Neural cell (in vitro differentiated cells): ENCODE measurements at regions not wholly inside any gene's neighbourhood (a gene's known extent, or its start where the extent isn't known, plus 50 kb on each side); places are given as distances from the start of the nearest gene placed in this dataset.

ENCODE experiments used
- H2AFZ ChIP-seq: fragments of 200-600, 300-800 bp; sonication (generic), shearing (Covaris generic); 2 replicates; pipeline ENCODE4 v1.6.0; 2014; ENCODE audit warnings: low read depth, mild to moderate bottlenecking, antibody characterized with exemption, low read length, moderate library complexity
- H3F3A ChIP-seq: fragments of 200-600 bp; shearing (Covaris generic); 2 replicates; pipeline ENCODE4 v1.6.1; 2016; ENCODE audit warnings: mild to moderate bottlenecking, moderate library complexity, mixed read lengths, antibody characterized with exemption, low read length; ENCODE audit not compliant: insufficient read depth, poor library complexity, severe bottlenecking
- H3K27ac ChIP-seq: fragments of 200-600, 300-800 bp; sonication (generic), shearing (Covaris generic); 2 replicates; pipeline ENCODE4 v1.5.1; 2014; ENCODE audit warnings: mild to moderate bottlenecking, low read length, moderate library complexity
- H3K27me3 ChIP-seq: fragments of 300-800, 200-600 bp; sonication (generic), shearing (Covaris generic); 2 replicates; pipeline ENCODE4 v1.6.0; 2014; ENCODE audit warnings: mild to moderate bottlenecking, low read depth, low read length, moderate library complexity; ENCODE audit not compliant: insufficient read depth
- H3K36me3 ChIP-seq: fragments of 300-800, 200-600 bp; sonication (generic), shearing (Covaris generic); 2 replicates; pipeline ENCODE4 v1.5.1; 2014; ENCODE audit warnings: mild to moderate bottlenecking, antibody characterized with exemption, low read length, moderate library complexity; ENCODE audit not compliant: insufficient read depth
- H3K4me2 ChIP-seq: fragments of 300-800, 200-600 bp; sonication (generic), shearing (Covaris generic); 2 replicates; pipeline ENCODE4 v1.6.0; 2014; ENCODE audit warnings: mild to moderate bottlenecking, low read length
- H3K4me3 ChIP-seq: fragments of 300-800, 200-600 bp; sonication (generic), shearing (Covaris generic); 2 replicates; pipeline ENCODE4 v1.5.1; 2014; ENCODE audit warnings: mild to moderate bottlenecking, low read length, moderate library complexity
- H3K79me2 ChIP-seq: fragments of 200-600 bp; shearing (Covaris generic); replicated peaks from 2 replicates; pipeline ENCODE4 v1.6.0; 2014; ENCODE audit warnings: mild to moderate bottlenecking, low read length, moderate library complexity; ENCODE audit not compliant: insufficient read depth
- H3K9ac ChIP-seq: fragments of 300-800, 200-600 bp; sonication (generic), shearing (Covaris generic); 2 replicates; pipeline ENCODE4 v1.6.1; 2016; ENCODE audit warnings: mild to moderate bottlenecking, low read length, mixed read lengths
- H3K9me2 ChIP-seq: fragments of 200-600 bp; shearing (Covaris generic); 2 replicates; pipeline ENCODE4 v1.6.1; 2016; ENCODE audit warnings: mild to moderate bottlenecking, low read length, mixed read lengths; ENCODE audit not compliant: insufficient read depth
- H3K9me3 ChIP-seq: fragments of 200-600, 300-800 bp; sonication (generic), shearing (Covaris generic); 2 replicates; pipeline ENCODE4 v1.6.1; 2016; ENCODE audit warnings: mild to moderate bottlenecking, mixed run types, low read length, moderate library complexity, mixed read lengths
- H4K20me1 ChIP-seq: fragments of 200-600 bp; shearing (Covaris generic); 2 replicates; pipeline ENCODE4 v1.6.1; 2016; ENCODE audit warnings: mild to moderate bottlenecking, mixed run types; ENCODE audit not compliant: insufficient read depth
- CTCF ChIP-seq: fragments of 450-650 bp; IDR thresholded peaks from 2 replicates; pipeline ENCODE4 v1.5.1; 2014; ENCODE audit warnings: antibody characterized with exemption, mild to moderate bottlenecking, moderate library complexity; ENCODE audit not compliant: poor library complexity, severe bottlenecking
- EP300 ChIP-seq: fragments of 450-650 bp; conservative IDR thresholded peaks from 2 replicates; pipeline ENCODE4 v1.6.1; 2014; ENCODE audit warnings: antibody characterized with exemption, mild to moderate bottlenecking, moderate library complexity; ENCODE audit not compliant: poor library complexity, severe bottlenecking
- EZH2 ChIP-seq: fragments of 200-600, 300-800 bp; shearing (Covaris generic), sonication (generic); IDR thresholded peaks from 2 replicates; pipeline ENCODE4 v1.6.1; 2014; ENCODE audit warnings: antibody characterized with exemption, low read length, borderline replicate concordance, mild to moderate bottlenecking; ENCODE audit not compliant: insufficient read depth, poor library complexity, severe bottlenecking
- MXI1 ChIP-seq: fragments of 450-650 bp; conservative IDR thresholded peaks from 2 replicates; pipeline ENCODE4 v1.6.1; 2014; ENCODE audit warnings: antibody characterized with exemption, mild to moderate bottlenecking; ENCODE audit not compliant: poor library complexity, severe bottlenecking
- POLR2AphosphoS5 ChIP-seq: IDR thresholded peaks from 2 replicates; pipeline ENCODE4 v1.6.1; 2012
- RAD21 ChIP-seq: fragments of 450-650 bp; conservative IDR thresholded peaks from 2 replicates; pipeline ENCODE4 v1.6.1; 2014; ENCODE audit warnings: antibody characterized with exemption, mild to moderate bottlenecking, moderate library complexity
- REST ChIP-seq: IDR thresholded peaks from 2 replicates; pipeline ENCODE4 v1.6.1; 2012; ENCODE audit warnings: borderline replicate concordance
- SMC3 ChIP-seq: fragments of 450-650 bp; conservative IDR thresholded peaks from 2 replicates; pipeline ENCODE4 v1.6.1; 2014; ENCODE audit warnings: antibody characterized with exemption, mild to moderate bottlenecking, moderate library complexity; ENCODE audit not compliant: poor library complexity
- TAF1 ChIP-seq: IDR thresholded peaks from 2 replicates; pipeline ENCODE4 v1.6.1; 2012; ENCODE audit warnings: low read depth

- no peaks in the 10 kb centered on the region for H3F3A ChIP-seq
- no peak overlapping the region for H3K27ac ChIP-seq
- H3K9ac ChIP-seq: no peak overlapping the region
- no peak overlapping the region for H3K4me2 ChIP-seq
- TF ChIP-seq REST (no peak), RAD21 (peak; percentile 65), CTCF (peak; percentile 59), TAF1 (no peak), SMC3 (peak; percentile 69), EZH2 (no peak)
- no peak overlapping the region for H3K4me3 ChIP-seq
- H3K27me3 ChIP-seq: no peaks in the 10 kb centered on the region
- H3K9me3 ChIP-seq: no peaks in the 10 kb centered on the region
- no peaks in the 10 kb centered on the region for H3K9me2 ChIP-seq
- H3K79me2 ChIP-seq: no peaks in the 10 kb centered on the region
- no peaks in the 10 kb centered on the region for H4K20me1 ChIP-seq
- no peak overlapping the region for H2AFZ ChIP-seq
- H3K36me3 ChIP-seq: no peaks in the 10 kb centered on the region
Measured at GRCh38 chrX:130539721-130540321, 138.0 kb downstream of the RBMX2 start.

- Histone ChIP-seq H3K9me3 (no peaks in the 10 kb centered on the region), H3K4me2 (no peak overlapping the region), H3K9me2 (no peaks in the 10 kb centered on the region), H3K79me2 (no peaks in the 10 kb centered on the region), H3K4me3 (no peak overlapping the region), H3K27ac (no peak overlapping the region), H3K27me3 (no peaks in the 10 kb centered on the region), H2AFZ (no peak overlapping the region), H3F3A (no peaks in the 10 kb centered on the region), H3K9ac (no peak overlapping the region), H4K20me1 (no peaks in the 10 kb centered on the region), H3K36me3 (no peaks in the 10 kb centered on the region)
- TF ChIP-seq CTCF (no peak), SMC3 (no peak), EZH2 (no peak), TAF1 (no peak), MXI1 (no peak), RAD21 (no peak), REST (no peak), POLR2AphosphoS5 (no peak), EP300 (no peak)
Measured at GRCh38 chrX:130543603-130544325, 142.0 kb downstream of the RBMX2 start.
